Endothelial cell of umbilical vein (primary cell): ENCODE measurements at regions not wholly inside any gene's neighbourhood (a gene's known extent, or its start where the extent isn't known, plus 50 kb on each side); places are given as distances from the start of the nearest gene placed in this dataset.

Experiments used
- CTCF ChIP-seq, 2 donors: IDR thresholded peaks; 1 replicate in 1 of 2; 2 replicates in 1 of 2; pipeline ENCODE4 v1.5.1; 2011; ENCODE audit warnings: low read length in 2 of 2, mild to moderate bottlenecking in 2 of 2, moderate library complexity in 2 of 2, control low read depth in 1 of 2, inconsistent platforms in 1 of 2, low read depth in 1 of 2; ENCODE audit not compliant: insufficient read depth in 1 of 2; ENCODE audit errors: extremely low read depth in 1 of 2
- POLR2A ChIP-seq: IDR thresholded peaks from 2 replicates; pipeline ENCODE4 v1.6.1; 2012; ENCODE audit warnings: low read depth, mild to moderate bottlenecking, control low read depth, low read length
- POLR2AphosphoS5 ChIP-seq: IDR thresholded peaks from 2 replicates; pipeline ENCODE4 v1.6.1; 2012; ENCODE audit warnings: low read depth, mild to moderate bottlenecking, control low read depth, low read length, moderate library complexity; ENCODE audit not compliant: insufficient read depth

- TF ChIP-seq POLR2AphosphoS5 (no peak), CTCF (IDR thresholded peaks at IDR 0.05; ENCODE audit: extremely low read depth in 1 of 2, insufficient read depth in 1 of 2, low read depth in 1 of 2, low read length in 2 of 2) (no peak), POLR2A (no peak)
These were observed 127.6 kb downstream of the EIF4E start for GRCh38 chr4:98801259-98801725.
